ENCODE measurements at regions not wholly inside any gene's neighbourhood (a gene's known extent, or its start where the extent isn't known, plus 50 kb on each side); places are given as distances from the start of the nearest gene placed in this dataset.

- peak; percentile 27 for DNase-seq
Measured at GRCh38 chr19:46546194-46546896, 50.7 kb upstream of the PNMA8B start.

GRCh38 chr19:46550684-46551083 is 50.4 kb upstream of the CALM3 start:
- no peak for DNase-seq

GRCh38 chr19:46551164-46551563 is 50.0 kb upstream of the CALM3 start:
- no peak for DNase-seq
